Neuron (in vitro differentiated cells): ENCODE measurements at regions not wholly inside any gene's neighbourhood (a gene's known extent, or its start where the extent isn't known, plus 50 kb on each side); places are given as distances from the start of the nearest gene placed in this dataset.

ENCODE experiments used
- H2AFZ ChIP-seq: one replicate; pipeline ENCODE4 v1.6.1; 2013; ENCODE audit warnings: low read depth, mild to moderate bottlenecking, inconsistent platforms, low read length, moderate library complexity
- H3K27me3 ChIP-seq: one replicate; pipeline ENCODE4 v1.6.1; 2013; ENCODE audit warnings: low read length; ENCODE audit not compliant: insufficient read depth
- H3K36me3 ChIP-seq: one replicate; pipeline ENCODE4 v1.6.1; 2013; ENCODE audit warnings: low read length; ENCODE audit not compliant: insufficient read depth
- H3K4me1 ChIP-seq: one replicate; pipeline ENCODE4 v1.6.1; 2013; ENCODE audit warnings: low read length; ENCODE audit not compliant: insufficient read depth
- H3K4me3 ChIP-seq: 2 replicates; pipeline ENCODE4 v1.5.1; 2013; ENCODE audit warnings: mild to moderate bottlenecking, low read length, moderate library complexity
- H3K9me3 ChIP-seq: one replicate; pipeline ENCODE4 v1.6.1; 2013; ENCODE audit warnings: low read length

DNA sequence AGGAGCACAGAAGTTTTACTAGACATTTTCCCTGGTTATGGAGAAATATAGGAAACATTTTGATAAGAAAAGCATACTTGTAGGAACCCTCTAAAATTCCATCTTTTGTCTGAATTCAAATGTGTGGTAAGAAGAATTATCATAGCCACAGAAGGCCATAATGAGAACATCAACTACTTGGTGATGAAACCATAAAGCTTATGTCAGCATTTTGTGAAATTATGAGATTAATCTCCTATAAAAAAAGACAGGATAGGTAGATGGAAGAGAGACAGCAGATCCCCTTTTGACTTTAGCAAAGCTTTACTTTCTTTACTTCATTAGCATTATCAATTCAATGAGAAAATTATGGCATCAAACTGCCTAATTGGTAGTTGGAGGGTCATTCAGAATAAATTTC lies 697.0 kb downstream of the IGSF11 start:
- Histone ChIP-seq H3K4me1 (no peaks in the 10 kb centered on the region), H3K9me3 (no peaks in the 10 kb centered on the region)

DNA sequence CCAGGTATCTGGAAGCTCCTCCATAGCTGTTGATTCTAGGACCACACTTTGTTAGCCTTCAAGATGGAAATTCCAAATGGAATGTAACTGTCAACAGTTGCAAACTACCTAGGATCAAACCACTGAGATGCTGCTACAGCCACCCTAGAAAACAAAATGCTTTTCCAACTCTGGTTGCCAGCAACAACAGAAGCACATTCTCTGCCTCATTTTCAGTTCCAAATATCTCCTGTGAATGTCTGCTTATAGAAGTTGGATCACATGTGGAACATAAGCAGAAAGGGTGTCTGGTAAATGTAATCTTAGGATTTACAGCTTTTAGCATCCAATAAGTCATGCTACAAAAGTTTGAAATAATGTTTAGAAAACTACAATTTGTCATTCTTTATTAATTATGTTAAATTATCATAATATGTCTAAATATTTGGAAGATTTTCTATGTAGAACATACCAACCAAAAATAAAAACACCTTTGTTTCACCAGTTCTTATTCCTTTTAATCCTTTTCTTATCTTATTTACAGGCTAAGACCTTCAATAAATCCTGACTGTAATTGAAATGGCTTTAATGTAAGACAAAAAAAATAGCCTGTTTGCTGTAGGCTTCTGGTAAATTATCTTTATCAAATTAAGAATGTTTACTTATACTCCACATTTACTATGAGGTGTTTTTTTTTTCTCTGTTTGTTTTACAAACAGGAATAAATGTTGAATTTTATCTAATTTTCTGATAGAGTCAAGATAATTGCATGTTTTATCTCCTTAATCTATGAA lies 687.1 kb downstream of the IGSF11 start:
- Histone ChIP-seq H3K4me1 (no peaks in the 10 kb centered on the region), H3K4me3 (no peak overlapping the region), H3K36me3 (no peaks in the 10 kb centered on the region), H3K9me3 (no peaks in the 10 kb centered on the region), H2AFZ (no peak overlapping the region), H3K27me3 (no peaks in the 10 kb centered on the region)

More for the DNA sequence above, 697.0 kb downstream of the IGSF11 start:
- H3K4me3 ChIP-seq = no peak overlapping the region
- H2AFZ ChIP-seq = no peak overlapping the region
- H3K36me3 ChIP-seq = no peaks in the 10 kb centered on the region
- no peaks in the 10 kb centered on the region for H3K27me3 ChIP-seq

GRCh38 chr3:118348169-118348557 lies 686.5 kb downstream of the IGSF11 start:
- no peak overlapping the region for H2AFZ ChIP-seq
- no peaks in the 10 kb centered on the region for H3K9me3 ChIP-seq
- no peaks in the 10 kb centered on the region for H3K27me3 ChIP-seq
- no peaks in the 10 kb centered on the region for H3K4me1 ChIP-seq
- no peak overlapping the region for H3K4me3 ChIP-seq
- H3K36me3 ChIP-seq = no peaks in the 10 kb centered on the region

DNA sequence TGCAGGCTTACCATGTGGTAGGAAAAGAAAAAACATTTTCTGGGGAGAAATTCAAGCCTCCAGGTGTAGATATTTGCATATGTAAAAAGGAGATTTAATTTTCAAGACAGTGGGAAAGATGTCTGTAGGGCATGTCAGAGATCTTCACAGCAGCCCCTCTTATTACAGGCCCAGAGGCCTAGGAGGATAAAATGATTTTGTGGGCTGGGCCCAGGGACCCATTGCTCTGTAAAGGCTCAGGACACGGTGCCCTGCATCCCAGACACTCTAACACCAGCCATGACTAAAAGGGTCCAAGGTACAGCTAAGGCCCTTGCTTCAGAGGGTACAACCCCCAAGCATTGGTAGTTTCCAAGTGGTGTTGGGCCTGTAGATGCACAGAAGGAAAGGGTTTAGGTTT lies 680.1 kb downstream of the IGSF11 start:
- no peak overlapping the region for H2AFZ ChIP-seq
- no peaks in the 10 kb centered on the region for H3K9me3 ChIP-seq
- no peaks in the 10 kb centered on the region for H3K27me3 ChIP-seq
- no peaks in the 10 kb centered on the region for H3K4me1 ChIP-seq
- no peak overlapping the region for H3K4me3 ChIP-seq
- H3K36me3 ChIP-seq = no peaks in the 10 kb centered on the region

DNA sequence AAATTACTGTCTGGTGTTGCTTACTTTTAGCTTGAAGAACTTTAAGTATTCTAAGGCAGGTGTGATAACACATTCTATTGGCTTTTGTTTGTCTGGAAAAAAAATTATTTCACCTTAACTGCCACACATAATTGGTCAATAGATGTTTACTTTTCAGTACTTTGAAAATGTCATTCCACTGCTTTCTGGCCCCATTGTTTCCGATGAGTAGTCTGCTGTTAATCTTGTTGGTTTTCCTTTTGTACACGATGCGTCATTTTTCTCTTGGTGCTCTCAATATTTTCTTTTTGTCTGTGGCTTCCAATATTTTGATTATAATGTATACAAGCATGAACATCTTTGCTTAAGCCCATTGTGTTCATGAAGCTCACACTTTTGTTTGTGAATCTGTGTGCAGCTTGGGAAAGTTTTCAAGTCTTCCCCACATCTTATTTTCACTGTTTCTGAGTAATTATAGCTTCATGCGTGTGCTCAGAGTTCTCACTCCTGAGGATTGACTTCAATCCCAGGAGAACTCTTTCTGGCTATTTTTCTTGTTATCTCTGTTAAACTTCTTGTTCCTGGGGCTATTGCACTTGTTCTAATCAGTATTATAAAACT lies 664.7 kb downstream of the IGSF11 start:
- H2AFZ ChIP-seq = no peak overlapping the region
- peaks cover 2% of the 10 kb centered on the region for H3K9me3 ChIP-seq
- no peaks in the 10 kb centered on the region for H3K36me3 ChIP-seq
- H3K4me1 ChIP-seq = no peaks in the 10 kb centered on the region
- H3K4me3 ChIP-seq = no peak overlapping the region
- no peaks in the 10 kb centered on the region for H3K27me3 ChIP-seq

GRCh38 chr3:118380576-118380975 lies 654.1 kb downstream of the IGSF11 start:
- H3K9me3 ChIP-seq = no peaks in the 10 kb centered on the region
- no peaks in the 10 kb centered on the region for H3K36me3 ChIP-seq
- H3K4me3 ChIP-seq = no peak overlapping the region
- no peaks in the 10 kb centered on the region for H3K4me1 ChIP-seq
- H2AFZ ChIP-seq = no peak overlapping the region
- no peaks in the 10 kb centered on the region for H3K27me3 ChIP-seq

- no peaks in the 10 kb centered on the region for H3K4me1 ChIP-seq
- H3K36me3 ChIP-seq = no peaks in the 10 kb centered on the region
- H3K9me3 ChIP-seq = no peaks in the 10 kb centered on the region
- no peaks in the 10 kb centered on the region for H3K27me3 ChIP-seq
- H3K4me3 ChIP-seq = no peak overlapping the region
- H2AFZ ChIP-seq = no peak overlapping the region
Measured at GRCh38 chr3:118396491-118396890, 638.2 kb downstream of the IGSF11 start.

- Histone ChIP-seq H2AFZ (no peak overlapping the region), H3K9me3 (no peaks in the 10 kb centered on the region), H3K27me3 (no peaks in the 10 kb centered on the region), H3K36me3 (no peaks in the 10 kb centered on the region), H3K4me1 (no peaks in the 10 kb centered on the region), H3K4me3 (no peak overlapping the region)
Measured at GRCh38 chr3:118400086-118400485, 634.6 kb downstream of the IGSF11 start.

- no peaks in the 10 kb centered on the region for H3K9me3 ChIP-seq
- H3K36me3 ChIP-seq = no peaks in the 10 kb centered on the region
- no peaks in the 10 kb centered on the region for H3K27me3 ChIP-seq
- H2AFZ ChIP-seq = no peak overlapping the region
- no peak overlapping the region for H3K4me3 ChIP-seq
- no peaks in the 10 kb centered on the region for H3K4me1 ChIP-seq
Measured at GRCh38 chr3:118400886-118401285, 633.8 kb downstream of the IGSF11 start.

DNA sequence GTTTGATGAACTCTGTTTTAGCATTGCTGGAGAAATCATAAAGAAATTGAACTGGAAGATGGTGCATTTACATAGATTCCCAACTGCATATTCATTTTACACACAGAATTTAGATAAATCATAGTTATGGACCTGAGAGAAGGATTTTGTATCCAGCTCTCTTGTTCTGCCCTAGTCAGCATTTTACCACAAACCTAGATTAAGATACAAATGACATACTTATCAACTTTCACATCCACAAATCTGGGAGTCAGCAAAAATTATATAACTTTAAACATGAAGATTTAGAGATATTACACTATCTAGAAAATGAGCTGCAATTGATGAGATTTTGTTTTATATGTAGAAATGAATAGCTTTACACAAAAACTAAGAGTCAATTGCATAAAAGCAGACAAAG lies 632.8 kb downstream of the IGSF11 start:
- no peak overlapping the region for H3K4me3 ChIP-seq
- H3K9me3 ChIP-seq = no peaks in the 10 kb centered on the region
- H3K36me3 ChIP-seq = no peaks in the 10 kb centered on the region
- no peaks in the 10 kb centered on the region for H3K4me1 ChIP-seq
- H2AFZ ChIP-seq = no peak overlapping the region
- no peaks in the 10 kb centered on the region for H3K27me3 ChIP-seq

DNA sequence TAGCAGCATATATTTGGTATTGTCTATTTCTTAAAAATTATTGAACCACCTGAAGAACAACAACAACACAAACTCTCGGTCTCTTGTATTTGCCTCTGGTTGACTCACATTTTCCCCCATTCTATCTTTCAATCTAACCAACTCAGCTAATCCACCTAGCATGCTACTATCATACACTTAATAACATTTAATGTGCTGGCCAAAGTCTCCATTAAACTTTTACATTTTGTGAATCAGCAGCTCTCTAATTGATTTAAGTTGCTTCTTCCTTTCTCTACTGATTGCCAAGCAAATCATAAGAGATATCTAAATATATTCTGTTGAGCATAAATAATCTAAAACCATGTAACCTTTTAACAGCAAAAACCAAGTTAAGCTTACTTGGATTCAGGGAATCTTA lies 631.7 kb downstream of the IGSF11 start:
- H2AFZ ChIP-seq = no peak overlapping the region

GRCh38 chr3:118406562-118406961 lies 628.1 kb downstream of the IGSF11 start:
- H3K4me1 ChIP-seq = no peaks in the 10 kb centered on the region
- no peak overlapping the region for H3K4me3 ChIP-seq
- no peaks in the 10 kb centered on the region for H3K9me3 ChIP-seq
- H3K36me3 ChIP-seq = no peaks in the 10 kb centered on the region
- no peaks in the 10 kb centered on the region for H3K27me3 ChIP-seq
- no peak overlapping the region for H2AFZ ChIP-seq

More for the DNA sequence above, 631.7 kb downstream of the IGSF11 start:
- no peaks in the 10 kb centered on the region for H3K9me3 ChIP-seq
- H3K27me3 ChIP-seq = no peaks in the 10 kb centered on the region
- H3K4me1 ChIP-seq = no peaks in the 10 kb centered on the region
- H3K4me3 ChIP-seq = no peak overlapping the region
- H3K36me3 ChIP-seq = no peaks in the 10 kb centered on the region

DNA sequence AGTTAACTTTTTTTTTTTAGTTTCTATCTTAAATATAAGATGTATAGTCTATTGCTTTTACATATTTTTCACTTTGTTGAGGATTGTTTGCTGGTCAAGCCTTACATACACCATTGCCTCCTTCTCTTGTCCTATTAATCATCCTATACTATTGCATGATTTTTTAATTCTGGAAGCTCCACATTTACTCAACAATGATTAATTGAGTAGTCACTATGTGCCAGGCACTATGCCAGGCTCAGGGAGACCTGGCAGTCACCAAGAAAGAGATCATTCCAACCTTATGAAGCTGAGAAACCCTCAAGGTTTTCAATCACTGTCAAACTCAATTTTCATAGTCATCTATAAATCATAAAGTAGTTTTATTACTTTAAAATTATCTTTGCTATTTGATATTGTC lies 626.2 kb downstream of the IGSF11 start:
- no peaks in the 10 kb centered on the region for H3K4me1 ChIP-seq
- H3K4me3 ChIP-seq = no peak overlapping the region
- no peaks in the 10 kb centered on the region for H3K36me3 ChIP-seq
- H3K27me3 ChIP-seq = no peaks in the 10 kb centered on the region
- H2AFZ ChIP-seq = no peak overlapping the region
- H3K9me3 ChIP-seq = no peaks in the 10 kb centered on the region

DNA sequence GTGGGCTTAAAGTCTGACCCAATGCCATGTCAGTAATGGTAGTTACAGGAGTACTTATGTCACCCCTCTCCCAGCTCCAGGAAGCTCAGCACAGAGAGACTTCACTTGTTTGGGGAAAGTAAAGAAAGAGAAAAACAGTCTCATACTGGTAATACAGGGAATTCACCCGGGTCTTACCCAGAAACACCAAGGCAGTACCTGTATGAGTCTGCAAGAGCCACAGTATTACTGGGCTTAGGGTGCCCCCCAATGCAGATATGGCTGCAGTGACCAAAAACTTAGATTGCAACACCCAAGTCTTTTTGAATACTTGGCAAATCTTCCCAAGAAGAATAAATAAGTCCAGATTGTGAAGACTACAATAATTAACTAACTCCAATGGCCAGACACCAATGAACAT lies 622.1 kb downstream of the IGSF11 start:
- no peak overlapping the region for H3K4me3 ChIP-seq

More for the DNA sequence above, 622.1 kb downstream of the IGSF11 start:
- Histone ChIP-seq H3K9me3 (no peaks in the 10 kb centered on the region), H3K36me3 (no peaks in the 10 kb centered on the region), H3K27me3 (no peaks in the 10 kb centered on the region), H2AFZ (no peak overlapping the region), H3K4me1 (no peaks in the 10 kb centered on the region)
